Endothelial cell of umbilical vein (primary cell): ENCODE measurements at regions not wholly inside any gene's neighbourhood (a gene's known extent, or its start where the extent isn't known, plus 50 kb on each side); places are given as distances from the start of the nearest gene placed in this dataset.

Source experiments
- BruUV-seq: library from RNA; stranded (reverse); fragments of 400-500 nt; replicated peaks from 2 replicates; lab custom pipeline; 2021; lab: Mats Ljungman, UMichigan
- CTCF ChIA-PET: fragments of 300-600, 350-600 bp; sonication (Branson Sonifier 250); formaldehyde crosslinking; loops from one replicate; lab custom pipeline; 2021; ENCODE audit warnings: antibody characterized with exemption, inconsistent platforms; lab: Charles Lee
- POLR2A ChIA-PET: fragments of 300-600, 350-600 bp; sonication (Branson Sonifier 250); formaldehyde crosslinking; loops from one replicate; lab custom pipeline; 2021; ENCODE audit warnings: antibody characterized with exemption, inconsistent platforms; lab: Charles Lee
- DNase-seq: peaks from one replicate; pipeline ENCODE4 v3.0.0-alpha.2; 2011; ENCODE audit warnings: low read depth, low spot score
- FAIRE-seq: peaks from 2 replicates; lab custom pipeline; 2011; peaks lifted over from hg19 to GRCh38; lab: Jason Lieb, UNC
- H2AFZ ChIP-seq: 2 replicates; pipeline ENCODE4 v1.6.0; 2012; ENCODE audit warnings: low read depth, low read length, control low read depth, inconsistent platforms
- H3K27ac ChIP-seq: 2 replicates; pipeline ENCODE4 v1.5.1; 2011; ENCODE audit warnings: low read depth, mild to moderate bottlenecking, control low read depth, low read length, moderate library complexity; ENCODE audit not compliant: insufficient read depth
- H3K27me3 ChIP-seq, 2 experiments: 2 replicates each; pipeline versions ENCODE4 v1.6.0 to v1.6.1; 2011; ENCODE audit warnings: low read length in 2 of 2, mixed read lengths in 1 of 2; ENCODE audit not compliant: control insufficient read depth in 2 of 2, insufficient read depth in 2 of 2
- H3K36me3 ChIP-seq, 2 experiments: 2 replicates in 1 of 2; 3 replicates in 1 of 2; pipeline ENCODE4 v1.5.1; 2011; ENCODE audit warnings: low read length in 2 of 2, mild to moderate bottlenecking in 1 of 2, moderate library complexity in 1 of 2; ENCODE audit not compliant: control insufficient read depth in 2 of 2, insufficient read depth in 2 of 2; ENCODE audit errors: extremely low read depth in 1 of 2
- H3K4me1 ChIP-seq: 3 replicates; pipeline ENCODE4 v1.5.1; 2011; ENCODE audit warnings: mild to moderate bottlenecking, low read length; ENCODE audit not compliant: control insufficient read depth, insufficient read depth; ENCODE audit errors: extremely low read depth
- H3K4me2 ChIP-seq: 2 replicates; pipeline ENCODE4 v1.6.1; 2011; ENCODE audit warnings: low read length, control low read depth, mixed read lengths; ENCODE audit not compliant: insufficient read depth
- H3K4me3 ChIP-seq, 3 experiments: fragments of 200-600 bp in 1 of 3; sonication (generic), shearing (Covaris generic) in 1 of 3; replicated peaks in 1 of 3; 2 replicates each; pipeline ENCODE4 v1.5.1; 2011 to 2016; ENCODE audit warnings: control low read depth in 3 of 3, low read length in 3 of 3, mild to moderate bottlenecking in 2 of 3, inconsistent platforms in 1 of 3, low read depth in 1 of 3, moderate library complexity in 1 of 3; ENCODE audit not compliant: insufficient read depth in 1 of 3
- H3K79me2 ChIP-seq: 2 replicates; pipeline ENCODE4 v1.6.0; 2012; ENCODE audit warnings: low read length, inconsistent platforms; ENCODE audit not compliant: control insufficient read depth, insufficient read depth
- H3K9ac ChIP-seq: replicated peaks from 2 replicates; pipeline ENCODE3; 2011; ENCODE audit warnings: low read length, control low read depth; ENCODE audit not compliant: insufficient read depth; ENCODE audit errors: extremely low read depth
- H3K9me1 ChIP-seq: replicated peaks from 3 replicates; pipeline ENCODE4 v1.6.0; 2011; ENCODE audit warnings: mild to moderate bottlenecking, low read length; ENCODE audit not compliant: control insufficient read depth, insufficient read depth; ENCODE audit errors: extremely low read depth
- H3K9me3 ChIP-seq: replicated peaks from 2 replicates; pipeline ENCODE4 v1.5.1; 2012; ENCODE audit warnings: low read length, inconsistent platforms; ENCODE audit not compliant: control insufficient read depth, insufficient read depth
- H4K20me1 ChIP-seq: replicated peaks from 2 replicates; pipeline ENCODE3; 2011; ENCODE audit warnings: mild to moderate bottlenecking, low read length; ENCODE audit not compliant: control insufficient read depth, insufficient read depth; ENCODE audit errors: extremely low read depth
- CTCF ChIP-seq, 2 donors: IDR thresholded peaks; 1 replicate in 1 of 2; 2 replicates in 1 of 2; pipeline ENCODE4 v1.5.1; 2011; ENCODE audit warnings: low read length in 2 of 2, mild to moderate bottlenecking in 2 of 2, moderate library complexity in 2 of 2, control low read depth in 1 of 2, inconsistent platforms in 1 of 2, low read depth in 1 of 2; ENCODE audit not compliant: insufficient read depth in 1 of 2; ENCODE audit errors: extremely low read depth in 1 of 2
- EZH2 ChIP-seq: IDR thresholded peaks from 2 replicates; pipeline ENCODE4 v1.6.1; 2012; ENCODE audit warnings: borderline replicate concordance, low read depth, mild to moderate bottlenecking, moderate library complexity, low read length, inconsistent platforms; ENCODE audit not compliant: severe bottlenecking
- FOS ChIP-seq: IDR thresholded peaks from 2 replicates; pipeline ENCODE4 v1.6.1; 2011; ENCODE audit warnings: mild to moderate bottlenecking, low read length, moderate library complexity, borderline replicate concordance; ENCODE audit not compliant: insufficient read depth
- GATA2 ChIP-seq: IDR thresholded peaks from 2 replicates; pipeline ENCODE4 v1.7.0; 2011; ENCODE audit warnings: low read depth, mild to moderate bottlenecking, moderate library complexity, mixed read lengths, low read length; ENCODE audit not compliant: insufficient read length, insufficient read depth
- JUN ChIP-seq: IDR thresholded peaks from 2 replicates; pipeline ENCODE4 v1.6.1; 2011; ENCODE audit warnings: borderline replicate concordance, low read depth; ENCODE audit not compliant: insufficient read length, insufficient read depth
- MAX ChIP-seq: IDR thresholded peaks from 2 replicates; pipeline ENCODE4 v1.6.1; 2011; ENCODE audit not compliant: insufficient read depth, insufficient read length
- MYC ChIP-seq: IDR thresholded peaks from one replicate; pipeline ENCODE4 v1.6.1; 2011; ENCODE audit warnings: mild to moderate bottlenecking, low read depth, low read length
- POLR2A ChIP-seq: IDR thresholded peaks from 2 replicates; pipeline ENCODE4 v1.6.1; 2012; ENCODE audit warnings: low read depth, mild to moderate bottlenecking, control low read depth, low read length
- POLR2AphosphoS5 ChIP-seq: IDR thresholded peaks from 2 replicates; pipeline ENCODE4 v1.6.1; 2012; ENCODE audit warnings: low read depth, mild to moderate bottlenecking, control low read depth, low read length, moderate library complexity; ENCODE audit not compliant: insufficient read depth
- dilution Hi-C: fragments of 300-500 bp; cut with MboI; formaldehyde crosslinking; loops from one replicate; pipeline ENCODE4 v1.15.0; 2019; ENCODE audit warnings: low sequenced_read_pairs; ENCODE audit not compliant: extremely low pct_ligation_motif_present
- intact Hi-C: fragments of 100-400 bp; cut with micrococcal nuclease; formaldehyde crosslinking; loops from one replicate; pipeline ENCODE4 v1.10.0; 2022

- Histone ChIP-seq H3K79me2 (no peaks in the 10 kb centered on the region), H3K27me3 (no peaks in the 10 kb centered on the region), H3K4me2 (no peak overlapping the region), H3K4me3 (no peak overlapping the region), H2AFZ (no peak overlapping the region), H3K9ac (no peak overlapping the region), H3K36me3 (no peaks in the 10 kb centered on the region), H3K4me1 (no peaks in the 10 kb centered on the region), H3K9me1 (no peaks in the 10 kb centered on the region), H3K9me3 (no peaks in the 10 kb centered on the region), H3K27ac (no peak overlapping the region), H4K20me1 (no peaks in the 10 kb centered on the region)
- no TSS peak for BruUV-seq
- intact Hi-C loops: no loop called here
- ChIA-PET CTCF (interaction anchor here (1.5 kb wide), 1 partner anchor 10 kb away, joined by 5 read pairs; no protein-coding TSS in a partner anchor), POLR2A (no interaction called here)
- dilution Hi-C loops: no loop called here
- FAIRE-seq (no peak), DNase-seq (no peak)
- TF ChIP-seq MYC: no peak
- TF ChIP-seq JUN: no peak
- TF ChIP-seq POLR2A: no peak
- no peak for TF ChIP-seq MAX
- TF ChIP-seq FOS: no peak
Measured at GRCh38 chr18:43775591-43775990, 498.3 kb upstream of the SYT4 start.

GRCh38 chr18:43776997-43777396 is 499.7 kb upstream of the SYT4 start:
- dilution Hi-C loops (no loop called here), intact Hi-C loops (no loop called here)
- Histone ChIP-seq H3K27me3 (no peaks in the 10 kb centered on the region), H3K4me2 (no peak overlapping the region), H3K27ac (no peak overlapping the region), H3K79me2 (no peaks in the 10 kb centered on the region), H2AFZ (no peak overlapping the region), H4K20me1 (no peaks in the 10 kb centered on the region), H3K36me3 (no peaks in the 10 kb centered on the region), H3K4me3 (no peak overlapping the region), H3K4me1 (no peaks in the 10 kb centered on the region), H3K9me3 (no peaks in the 10 kb centered on the region), H3K9ac (no peak overlapping the region), H3K9me1 (no peaks in the 10 kb centered on the region)
- FAIRE-seq (no peak), DNase-seq (no peak)
- BruUV-seq: no TSS peak
- no peak for TF ChIP-seq POLR2AphosphoS5
- TF ChIP-seq MAX: no peak
- no peak for TF ChIP-seq CTCF (IDR thresholded peaks at IDR 0.05; ENCODE audit: extremely low read depth in 1 of 2, insufficient read depth in 1 of 2, low read depth in 1 of 2, low read length in 2 of 2)
- no peak for TF ChIP-seq EZH2
- no peak for TF ChIP-seq JUN
- TF ChIP-seq GATA2: no peak
- TF ChIP-seq MYC: no peak
- no peak for TF ChIP-seq FOS
- TF ChIP-seq POLR2A: no peak
- ChIA-PET POLR2A (no interaction called here), CTCF (interaction anchor here (1.5 kb wide), 1 partner anchor 9 kb away, joined by 5 read pairs; no protein-coding TSS in a partner anchor)
